Activated CD4-positive, alpha-beta T cell treated with anti-CD3 and anti-CD28 coated beads, Interleukin-2, Interleukin-6, amounts not matched to agents 100 ng/mL and 50 ng/mL, durations not matched to agents 16 hours and 8 hours (primary cell): ENCODE measurements at regions not wholly inside any gene's neighbourhood (a gene's known extent, or its start where the extent isn't known, plus 50 kb on each side); places are given as distances from the start of the nearest gene placed in this dataset.

Experiments
- DNase-seq: peaks from one replicate; pipeline ENCODE4 v3.0.0-alpha.2; 2020

GRCh38 chr14:49971156-49972130, 78.6 kb downstream of the ARF6 start:
- peak; percentile 73 for DNase-seq

DNA sequence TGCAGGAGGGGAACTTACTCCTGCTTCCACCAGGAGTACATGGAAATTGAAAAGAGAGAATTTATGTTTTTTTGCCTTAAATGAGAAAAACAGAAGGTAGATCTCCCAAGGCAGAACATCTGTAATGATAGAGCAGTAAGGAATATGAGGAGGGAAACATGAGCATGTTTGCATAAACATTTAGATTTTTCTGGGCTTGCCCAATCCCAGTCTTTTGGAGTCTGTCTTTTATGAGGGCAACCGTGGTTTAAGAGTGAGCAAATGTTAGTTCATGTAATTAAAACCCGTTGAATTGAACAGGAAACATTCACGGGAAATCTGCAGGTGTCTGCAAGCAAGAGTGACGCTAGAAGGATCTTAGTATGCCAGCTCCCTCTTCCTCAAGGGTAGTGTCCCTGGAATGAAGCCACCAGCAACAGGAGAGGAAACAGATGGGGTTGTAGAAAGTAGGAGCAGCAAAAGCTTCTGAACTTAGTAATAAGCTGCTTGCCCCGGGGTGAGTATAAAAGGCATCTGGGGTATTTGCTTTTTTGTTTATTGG, 79.3 kb downstream of the ARF6 start:
- peak; percentile 32 for DNase-seq

- DNase-seq: peak; percentile 77
Observed at GRCh38 chr14:49972823-49973222, 79.9 kb downstream of the ARF6 start.

- no peak for DNase-seq
Observed at GRCh38 chr14:49975276-49975675, 82.4 kb downstream of the ARF6 start.

DNA sequence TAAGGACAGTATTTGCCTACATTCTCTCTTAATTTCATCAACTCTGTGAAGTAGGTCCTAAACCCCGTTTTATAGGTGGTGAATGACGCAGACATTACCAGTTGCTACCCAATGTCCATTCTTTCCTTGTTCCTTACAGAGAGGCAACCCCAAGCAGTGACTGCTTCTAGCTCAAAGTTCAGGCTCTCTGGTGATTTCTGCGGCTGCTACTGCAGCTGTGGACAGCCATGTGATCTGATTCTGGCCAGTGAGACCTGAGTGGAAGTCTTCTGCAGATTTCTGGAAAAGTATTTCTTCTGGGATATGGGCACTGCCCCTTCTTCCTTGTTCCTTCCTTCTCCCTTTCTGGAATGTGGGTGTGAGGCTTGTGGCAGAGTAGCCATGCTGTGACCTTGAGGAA, 82.9 kb downstream of the ARF6 start:
- DNase-seq: no peak

DNA sequence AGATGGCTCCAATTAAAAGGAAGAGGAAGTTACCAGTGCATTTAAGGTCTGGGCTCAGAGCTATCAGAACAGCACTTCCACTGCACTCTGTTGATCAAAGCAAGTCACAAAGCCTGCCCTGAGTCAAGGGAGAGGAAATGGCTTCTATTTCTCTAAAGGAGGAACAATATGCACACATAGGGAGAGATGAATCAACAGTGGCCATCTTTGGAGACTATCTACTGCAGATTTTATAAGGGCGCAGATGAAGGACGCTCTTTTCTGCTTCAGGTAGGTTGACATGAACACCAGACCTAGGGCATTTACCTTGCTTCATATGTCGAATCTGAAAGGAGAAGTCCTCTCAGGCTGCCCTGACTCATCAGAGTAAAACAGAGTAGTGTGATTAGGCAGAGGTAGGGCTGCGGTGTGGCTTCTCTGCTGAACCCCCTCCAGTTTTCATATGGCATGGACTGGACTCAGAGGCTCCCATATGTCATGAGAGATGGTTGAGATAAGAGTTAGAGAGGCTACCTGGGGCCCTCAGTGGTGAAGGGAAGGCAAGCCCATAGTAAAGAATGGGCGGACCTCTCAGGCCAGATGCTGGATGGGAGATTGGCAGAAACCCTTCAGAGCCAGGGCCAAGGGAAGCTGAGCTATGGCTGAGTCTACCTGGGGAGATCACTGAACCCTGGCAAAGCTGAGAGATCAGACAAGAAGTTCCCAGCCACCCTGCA, 84.4 kb downstream of the ARF6 start:
- DNase-seq: peak; percentile 61

GRCh38 chr14:49980027-49980426, 87.1 kb downstream of the ARF6 start:
- DNase-seq: no peak

GRCh38 chr14:49982082-49982481, 89.2 kb downstream of the ARF6 start:
- DNase-seq: no peak

GRCh38 chr14:49982501-49982951, 89.6 kb downstream of the ARF6 start:
- DNase-seq: no peak

DNA sequence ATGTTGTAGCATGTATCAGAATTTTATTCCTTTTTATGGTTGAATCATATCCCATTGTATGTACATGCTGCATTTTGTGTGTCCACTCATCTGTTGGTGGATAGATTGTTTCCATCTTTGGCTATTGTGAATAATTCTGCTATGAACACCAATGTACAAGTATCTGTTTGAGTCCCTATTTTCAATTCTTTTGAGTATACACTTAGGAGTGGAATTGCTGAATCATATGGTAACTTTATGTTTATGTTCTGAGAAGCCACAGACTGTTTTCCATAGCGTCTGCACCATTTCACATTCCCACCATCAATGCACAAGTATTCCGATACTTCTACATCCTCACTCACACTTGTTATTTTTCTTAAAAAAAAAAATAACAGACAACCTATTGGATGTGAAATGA, 91.5 kb downstream of the ARF6 start:
- peak; percentile 68 for DNase-seq

GRCh38 chr14:49986343-49987014, 93.6 kb downstream of the ARF6 start:
- no peak for DNase-seq

GRCh38 chr14:49988080-49988990, 95.5 kb downstream of the ARF6 start:
- DNase-seq: no peak

GRCh38 chr14:49989966-49990365, 97.1 kb downstream of the ARF6 start:
- no peak for DNase-seq

GRCh38 chr14:49991491-49991890, 98.6 kb downstream of the ARF6 start:
- DNase-seq: no peak

GRCh38 chr14:49992036-49992435, 99.2 kb downstream of the ARF6 start:
- no peak for DNase-seq

GRCh38 chr14:49992448-49992847, 99.6 kb downstream of the ARF6 start:
- DNase-seq: no peak

DNA sequence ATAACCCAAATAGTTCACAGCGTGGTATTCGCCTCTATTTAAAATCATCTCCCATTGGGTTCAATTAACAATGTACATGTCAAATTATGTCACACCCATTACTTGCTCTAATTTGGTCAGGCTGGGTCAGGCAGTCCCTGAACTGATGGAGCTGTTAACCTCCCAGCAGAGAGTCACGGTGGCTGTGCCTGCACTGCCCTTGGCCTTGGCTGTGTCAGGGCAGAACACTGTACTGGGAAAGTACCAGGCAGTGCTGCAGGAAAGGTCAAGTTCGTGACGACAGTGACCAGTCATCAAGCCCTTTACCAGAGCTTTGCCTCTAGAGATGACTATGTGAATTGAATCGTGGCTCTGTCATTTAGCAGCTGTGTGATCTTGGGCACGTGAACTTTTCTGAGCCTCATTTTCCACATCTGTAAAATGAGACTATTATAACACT, 100.0 kb downstream of the ARF6 start:
- peak; percentile 70 for DNase-seq

- DNase-seq: no peak
Observed at GRCh38 chr14:49993565-49993964, 100.7 kb downstream of the ARF6 start.

- no peak for DNase-seq
Observed at GRCh38 chr14:49994951-49995561, 102.2 kb downstream of the ARF6 start.

DNA sequence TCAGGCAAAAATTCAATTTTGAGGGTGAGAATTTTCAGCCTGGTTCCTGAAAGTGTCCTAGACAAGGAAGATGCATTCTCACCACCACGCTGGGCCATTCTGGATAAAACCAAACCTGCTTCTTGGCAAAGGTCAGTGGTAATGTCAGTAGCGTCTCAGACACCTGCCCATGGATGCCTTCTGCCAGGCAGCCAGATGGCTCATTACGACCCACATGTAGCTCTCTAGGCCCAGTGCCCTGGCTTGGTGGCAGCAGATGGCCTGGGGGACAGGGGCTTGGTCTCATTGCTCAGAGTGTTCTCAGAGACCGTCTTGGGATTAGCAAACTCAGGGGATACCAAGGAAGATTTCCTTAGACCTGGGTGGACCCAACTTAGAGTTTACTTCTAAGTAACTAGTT, 105.1 kb downstream of the ARF6 start:
- DNase-seq: no peak

DNA sequence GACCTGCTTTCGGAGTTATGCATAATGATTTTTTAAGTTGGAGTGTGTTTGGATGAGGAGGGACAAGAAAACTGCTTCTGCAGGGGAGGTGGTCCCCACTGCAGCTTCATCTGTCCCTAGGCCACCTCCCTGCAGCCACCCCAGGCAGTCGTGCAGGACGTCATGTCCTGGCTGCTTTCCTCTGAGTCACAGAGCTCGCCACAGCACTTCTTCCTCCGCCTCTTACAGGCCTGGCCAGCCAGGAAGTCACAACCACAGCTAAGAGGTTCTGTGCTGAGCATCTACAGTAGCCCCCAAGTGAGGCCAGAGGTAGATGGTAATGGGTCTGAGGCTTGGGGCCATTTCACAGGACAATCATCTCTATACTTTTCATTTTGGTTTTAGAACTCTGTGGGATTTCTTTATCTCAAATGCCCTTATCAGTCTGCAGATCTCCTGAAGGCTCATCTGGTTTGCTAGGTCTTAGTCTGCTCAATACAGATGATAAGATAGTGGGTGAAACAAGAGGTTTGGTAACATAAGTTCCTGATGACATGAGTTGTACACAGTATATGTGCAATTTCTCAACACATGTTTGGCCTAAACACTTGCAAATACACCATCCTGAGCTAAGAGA, 106.4 kb downstream of the ARF6 start:
- peak; percentile 96 for DNase-seq
